Osteoblast (primary cell): ENCODE measurements at regions not wholly inside any gene's neighbourhood (a gene's known extent, or its start where the extent isn't known, plus 50 kb on each side); places are given as distances from the start of the nearest gene placed in this dataset.

ENCODE experiments used
- DNase-seq: peaks from one replicate; pipeline ENCODE4 v3.0.0; 2011; ENCODE audit warnings: low spot score, mixed read lengths; ENCODE audit not compliant: insufficient read length; ENCODE audit errors: missing footprints
- H2AFZ ChIP-seq: 2 replicates; pipeline ENCODE4 v1.6.0; 2011; ENCODE audit warnings: mild to moderate bottlenecking, low read length
- H3K27ac ChIP-seq: 2 replicates; pipeline ENCODE4 v1.5.1; 2011; ENCODE audit warnings: mild to moderate bottlenecking, low read depth, low read length, moderate library complexity
- H3K27me3 ChIP-seq: 2 replicates; pipeline ENCODE4 v1.6.0; 2012; ENCODE audit warnings: mild to moderate bottlenecking, control low read depth, inconsistent platforms, low read length, moderate library complexity; ENCODE audit not compliant: insufficient read depth
- H3K36me3 ChIP-seq: 2 replicates; pipeline ENCODE4 v1.5.1; 2011; ENCODE audit warnings: mild to moderate bottlenecking, low read length, control low read depth, moderate library complexity; ENCODE audit not compliant: insufficient read depth
- H3K4me1 ChIP-seq: 2 replicates; pipeline ENCODE4 v1.5.1; 2011; ENCODE audit warnings: mild to moderate bottlenecking, low read length, control low read depth, moderate library complexity; ENCODE audit not compliant: insufficient read depth
- H3K4me2 ChIP-seq: 2 replicates; pipeline ENCODE4 v1.6.0; 2011; ENCODE audit warnings: mild to moderate bottlenecking, low read length; ENCODE audit not compliant: insufficient read depth
- H3K4me3 ChIP-seq: fragments of 200-600 bp; sonication (generic); 3 replicates; pipeline ENCODE4 v1.5.1; 2012; ENCODE audit warnings: mild to moderate bottlenecking, low read length, inconsistent platforms; ENCODE audit not compliant: insufficient read depth
- H3K79me2 ChIP-seq: 2 replicates; pipeline ENCODE4 v1.6.0; 2012; ENCODE audit warnings: mild to moderate bottlenecking, low read length, control low read depth, inconsistent platforms; ENCODE audit not compliant: insufficient read depth
- H3K9me3 ChIP-seq: 2 replicates; pipeline ENCODE4 v1.5.1; 2011; ENCODE audit warnings: low read depth, low read length, control low read depth
- H4K20me1 ChIP-seq: 2 replicates; pipeline ENCODE4 v1.6.0; 2012; ENCODE audit warnings: mild to moderate bottlenecking, low read length, control low read depth; ENCODE audit not compliant: insufficient read depth
- CTCF ChIP-seq: IDR thresholded peaks from 2 replicates; pipeline ENCODE4 v1.5.1; 2011; ENCODE audit warnings: mild to moderate bottlenecking, low read depth, low read length, moderate library complexity; ENCODE audit errors: extremely low read depth

- no peak overlapping the region for H3K4me3 ChIP-seq
- peak; percentile 46 for DNase-seq
- H3K79me2 ChIP-seq = no peaks in the 10 kb centered on the region
- no peaks in the 10 kb centered on the region for H3K36me3 ChIP-seq
- H4K20me1 ChIP-seq = no peaks in the 10 kb centered on the region
- H2AFZ ChIP-seq = no peak overlapping the region
- no peaks in the 10 kb centered on the region for H3K9me3 ChIP-seq
- H3K4me1 ChIP-seq = peaks cover 17% of the 10 kb centered on the region
- peak overlapping the region; percentile 51 for H3K4me2 ChIP-seq
- H3K27ac ChIP-seq = peak overlapping the region; percentile 46
- TF ChIP-seq CTCF = no peak
- no peaks in the 10 kb centered on the region for H3K27me3 ChIP-seq
Observed at GRCh38 chr7:91519241-91520158, 255.3 kb downstream of the FZD1 start.

GRCh38 chr7:91520645-91521044 lies 256.4 kb downstream of the FZD1 start:
- no peak overlapping the region for H3K4me3 ChIP-seq
- H3K4me2 ChIP-seq = peak overlapping the region; percentile 51
- H3K27me3 ChIP-seq = no peaks in the 10 kb centered on the region
- no peaks in the 10 kb centered on the region for H3K36me3 ChIP-seq
- no peak for DNase-seq
- H4K20me1 ChIP-seq = no peaks in the 10 kb centered on the region
- H3K9me3 ChIP-seq = no peaks in the 10 kb centered on the region
- H3K79me2 ChIP-seq = no peaks in the 10 kb centered on the region
- peak overlapping the region; percentile 46 for H3K27ac ChIP-seq
- no peak for TF ChIP-seq CTCF
- H2AFZ ChIP-seq = no peak overlapping the region
- peaks cover 17% of the 10 kb centered on the region for H3K4me1 ChIP-seq

- no peak for TF ChIP-seq CTCF
- DNase-seq = no peak
- H3K36me3 ChIP-seq = no peaks in the 10 kb centered on the region
- H3K4me3 ChIP-seq = no peak overlapping the region
- no peak overlapping the region for H3K4me2 ChIP-seq
- H4K20me1 ChIP-seq = no peaks in the 10 kb centered on the region
- H3K9me3 ChIP-seq = no peaks in the 10 kb centered on the region
- H3K27me3 ChIP-seq = no peaks in the 10 kb centered on the region
- H2AFZ ChIP-seq = no peak overlapping the region
- no peaks in the 10 kb centered on the region for H3K4me1 ChIP-seq
- no peak overlapping the region for H3K27ac ChIP-seq
- no peaks in the 10 kb centered on the region for H3K79me2 ChIP-seq
Observed at GRCh38 chr7:91526404-91526803, 262.2 kb downstream of the FZD1 start.

- H4K20me1 ChIP-seq = no peaks in the 10 kb centered on the region
- H3K79me2 ChIP-seq = no peaks in the 10 kb centered on the region
- no peak overlapping the region for H3K4me2 ChIP-seq
- H3K27me3 ChIP-seq = no peaks in the 10 kb centered on the region
- peak overlapping the region; percentile 60 for H2AFZ ChIP-seq
- no peak overlapping the region for H3K4me3 ChIP-seq
- no peak overlapping the region for H3K27ac ChIP-seq
- H3K9me3 ChIP-seq = no peaks in the 10 kb centered on the region
- no peak for TF ChIP-seq CTCF
- no peaks in the 10 kb centered on the region for H3K36me3 ChIP-seq
- no peaks in the 10 kb centered on the region for H3K4me1 ChIP-seq
- no peak for DNase-seq
Observed at GRCh38 chr7:91527460-91527859, 263.2 kb downstream of the FZD1 start.
